ENCODE measurements at regions not wholly inside any gene's neighbourhood (a gene's known extent, or its start where the extent isn't known, plus 50 kb on each side); places are given as distances from the start of the nearest gene placed in this dataset.

DNA sequence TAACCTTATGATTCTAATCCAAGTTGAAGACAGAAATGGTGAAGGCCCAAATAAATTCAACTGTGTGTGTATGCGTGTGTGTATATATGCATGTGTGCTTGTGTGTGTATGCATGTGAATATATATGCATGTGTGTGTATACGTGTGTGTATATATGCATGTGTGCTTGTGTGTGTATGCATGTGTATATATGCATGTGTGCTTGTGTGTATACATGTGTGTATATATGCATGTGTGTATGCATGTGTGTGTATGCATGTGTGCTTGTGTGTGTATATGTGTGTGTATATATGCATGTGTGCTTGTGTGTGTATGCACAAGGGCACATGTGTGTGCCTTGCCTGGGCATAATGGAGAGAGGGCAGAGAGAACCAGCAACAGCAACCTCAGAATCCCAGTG, 184.7 kb upstream of the PLPP4 start:
- TF ChIP-seq GABPA (IDR thresholded peaks at IDR 0.05; ENCODE audit: low read depth) (no peak), CTCF (IDR thresholded peaks at IDR 0.05; ENCODE audit: insufficient read depth, low read length) (no peak)
- TF ChIP-seq, protein P1, sequence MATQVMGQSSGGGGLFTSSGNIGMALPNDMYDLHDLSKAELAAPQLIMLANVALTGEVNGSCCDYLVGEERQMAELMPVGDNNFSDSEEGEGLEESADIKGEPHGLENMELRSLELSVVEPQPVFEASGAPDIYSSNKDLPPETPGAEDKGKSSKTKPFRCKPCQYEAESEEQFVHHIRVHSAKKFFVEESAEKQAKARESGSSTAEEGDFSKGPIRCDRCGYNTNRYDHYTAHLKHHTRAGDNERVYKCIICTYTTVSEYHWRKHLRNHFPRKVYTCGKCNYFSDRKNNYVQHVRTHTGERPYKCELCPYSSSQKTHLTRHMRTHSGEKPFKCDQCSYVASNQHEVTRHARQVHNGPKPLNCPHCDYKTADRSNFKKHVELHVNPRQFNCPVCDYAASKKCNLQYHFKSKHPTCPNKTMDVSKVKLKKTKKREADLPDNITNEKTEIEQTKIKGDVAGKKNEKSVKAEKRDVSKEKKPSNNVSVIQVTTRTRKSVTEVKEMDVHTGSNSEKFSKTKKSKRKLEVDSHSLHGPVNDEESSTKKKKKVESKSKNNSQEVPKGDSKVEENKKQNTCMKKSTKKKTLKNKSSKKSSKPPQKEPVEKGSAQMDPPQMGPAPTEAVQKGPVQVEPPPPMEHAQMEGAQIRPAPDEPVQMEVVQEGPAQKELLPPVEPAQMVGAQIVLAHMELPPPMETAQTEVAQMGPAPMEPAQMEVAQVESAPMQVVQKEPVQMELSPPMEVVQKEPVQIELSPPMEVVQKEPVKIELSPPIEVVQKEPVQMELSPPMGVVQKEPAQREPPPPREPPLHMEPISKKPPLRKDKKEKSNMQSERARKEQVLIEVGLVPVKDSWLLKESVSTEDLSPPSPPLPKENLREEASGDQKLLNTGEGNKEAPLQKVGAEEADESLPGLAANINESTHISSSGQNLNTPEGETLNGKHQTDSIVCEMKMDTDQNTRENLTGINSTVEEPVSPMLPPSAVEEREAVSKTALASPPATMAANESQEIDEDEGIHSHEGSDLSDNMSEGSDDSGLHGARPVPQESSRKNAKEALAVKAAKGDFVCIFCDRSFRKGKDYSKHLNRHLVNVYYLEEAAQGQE (IDR thresholded peaks at IDR 0.05; ENCODE audit: insufficient replicate concordance, low read depth): no peak

Data from HL-60 (cell line).